Activated CD4-positive, alpha-beta T cell treated with anti-CD3 and anti-CD28 coated beads, Interleukin-2, Interleukin-6, amounts not matched to agents 100 ng/mL and 50 ng/mL, durations not matched to agents 16 hours and 8 hours (primary cell): ENCODE measurements at regions not wholly inside any gene's neighbourhood (a gene's known extent, or its start where the extent isn't known, plus 50 kb on each side); places are given as distances from the start of the nearest gene placed in this dataset.

ENCODE experiments used
- DNase-seq: peaks from one replicate; pipeline ENCODE4 v3.0.0-alpha.2; 2020

GRCh38 chr16:64534180-64534780, 587.6 kb downstream of the CDH11 start:
- no peak for DNase-seq

DNA sequence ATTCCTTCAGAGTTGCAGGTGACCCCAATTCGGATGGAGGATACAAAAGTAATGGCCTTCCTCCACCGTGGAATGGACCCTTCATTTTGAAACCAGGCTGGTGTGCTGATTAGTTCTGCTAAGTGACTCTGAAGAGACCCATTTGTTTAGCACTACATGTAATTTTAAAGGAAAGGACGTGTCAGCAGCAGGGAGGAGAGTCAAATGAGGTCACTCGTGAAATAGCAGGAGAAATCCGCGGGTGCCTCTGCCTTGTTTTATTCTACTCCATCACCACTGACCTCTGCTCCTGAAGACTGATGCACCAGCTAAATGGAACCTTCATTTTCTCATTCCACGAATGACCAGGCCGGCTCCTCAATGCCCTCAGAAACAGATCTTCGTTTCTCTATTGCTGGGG, 589.2 kb downstream of the CDH11 start:
- no peak for DNase-seq

- DNase-seq: no peak
Measured at GRCh38 chr16:64532117-64532516, 589.7 kb downstream of the CDH11 start.

GRCh38 chr16:64531401-64531800, 590.5 kb downstream of the CDH11 start:
- no peak for DNase-seq

GRCh38 chr16:64522548-64522947, 599.3 kb downstream of the CDH11 start:
- DNase-seq: no peak

GRCh38 chr16:64513871-64514270, 608.0 kb downstream of the CDH11 start:
- no peak for DNase-seq

GRCh38 chr16:64507240-64508024, 614.4 kb downstream of the CDH11 start:
- DNase-seq: no peak

GRCh38 chr16:64499211-64499610, 622.7 kb downstream of the CDH11 start:
- DNase-seq: no peak

DNA sequence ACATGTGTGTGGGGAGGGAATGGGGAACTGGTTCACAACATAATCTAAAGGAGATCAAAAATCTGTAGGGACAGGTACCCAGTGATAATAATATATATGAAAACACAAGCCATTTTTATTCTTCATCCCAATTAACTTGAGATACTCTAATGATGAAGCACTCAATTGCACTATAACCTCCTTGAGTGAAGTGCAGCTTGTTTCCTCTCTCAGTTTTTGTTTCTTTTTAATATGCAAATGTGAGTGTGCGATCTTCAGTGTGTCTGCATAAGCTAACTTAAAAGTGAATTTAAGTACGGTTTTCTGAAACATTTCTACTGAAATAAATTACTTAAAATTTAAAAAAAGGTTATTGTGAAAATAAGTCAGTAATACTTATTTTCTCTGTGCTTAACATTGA, 623.5 kb downstream of the CDH11 start:
- DNase-seq: no peak

- no peak for DNase-seq
Measured at GRCh38 chr16:64493709-64494108, 628.2 kb downstream of the CDH11 start.

DNA sequence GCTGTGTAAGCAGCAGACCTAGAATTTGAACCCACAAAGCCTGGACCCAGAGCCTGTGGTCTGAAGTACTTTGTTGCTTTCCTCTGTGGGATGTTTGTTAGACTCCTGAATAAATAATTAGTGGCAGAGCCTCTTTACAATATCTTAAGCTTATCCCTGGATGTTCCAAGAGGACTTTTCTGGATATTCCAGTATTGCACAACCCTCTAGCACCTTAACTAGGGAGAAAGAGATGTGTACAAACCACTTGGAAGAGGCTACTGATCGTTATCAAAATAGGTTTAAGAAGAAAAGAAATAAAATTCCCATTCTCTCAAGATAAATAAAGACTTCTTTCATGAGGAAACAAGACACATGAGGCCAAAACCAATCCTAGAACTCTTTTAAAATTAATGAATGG, 632.4 kb downstream of the CDH11 start:
- no peak for DNase-seq

GRCh38 chr16:64486561-64486960, 635.3 kb downstream of the CDH11 start:
- no peak for DNase-seq

GRCh38 chr16:64481497-64481896, 640.4 kb downstream of the CDH11 start:
- DNase-seq: no peak

DNA sequence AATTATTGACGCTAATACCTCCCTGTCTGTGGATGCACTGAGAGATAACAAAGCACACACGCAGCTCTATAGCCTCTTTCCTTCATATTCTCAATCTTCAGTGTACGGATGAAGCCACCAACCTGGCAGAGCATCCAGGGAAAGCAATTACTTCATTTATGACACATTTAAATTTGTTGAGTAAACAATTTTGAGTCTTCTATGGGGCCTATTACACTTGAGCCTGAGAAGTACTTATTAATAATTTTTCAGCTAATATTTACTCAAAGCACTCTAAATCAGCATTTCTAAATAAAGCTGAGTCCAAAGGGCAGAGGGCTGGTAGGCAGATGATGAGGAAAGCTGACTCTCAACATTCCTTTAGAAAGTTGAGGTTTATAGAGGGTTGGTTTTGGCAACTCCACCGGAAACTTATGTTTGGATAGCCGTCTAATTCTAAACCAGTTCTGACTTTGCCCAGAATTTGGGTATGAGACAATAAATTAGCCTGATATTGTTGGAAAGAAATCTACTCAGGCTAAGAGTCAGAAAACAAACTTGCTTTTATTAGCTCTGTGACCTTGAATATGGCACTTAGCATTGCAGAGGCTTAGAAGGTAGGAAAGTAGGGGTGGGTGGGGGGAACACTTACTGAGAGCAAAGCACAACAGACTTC, 643.5 kb downstream of the CDH11 start:
- DNase-seq: no peak

DNA sequence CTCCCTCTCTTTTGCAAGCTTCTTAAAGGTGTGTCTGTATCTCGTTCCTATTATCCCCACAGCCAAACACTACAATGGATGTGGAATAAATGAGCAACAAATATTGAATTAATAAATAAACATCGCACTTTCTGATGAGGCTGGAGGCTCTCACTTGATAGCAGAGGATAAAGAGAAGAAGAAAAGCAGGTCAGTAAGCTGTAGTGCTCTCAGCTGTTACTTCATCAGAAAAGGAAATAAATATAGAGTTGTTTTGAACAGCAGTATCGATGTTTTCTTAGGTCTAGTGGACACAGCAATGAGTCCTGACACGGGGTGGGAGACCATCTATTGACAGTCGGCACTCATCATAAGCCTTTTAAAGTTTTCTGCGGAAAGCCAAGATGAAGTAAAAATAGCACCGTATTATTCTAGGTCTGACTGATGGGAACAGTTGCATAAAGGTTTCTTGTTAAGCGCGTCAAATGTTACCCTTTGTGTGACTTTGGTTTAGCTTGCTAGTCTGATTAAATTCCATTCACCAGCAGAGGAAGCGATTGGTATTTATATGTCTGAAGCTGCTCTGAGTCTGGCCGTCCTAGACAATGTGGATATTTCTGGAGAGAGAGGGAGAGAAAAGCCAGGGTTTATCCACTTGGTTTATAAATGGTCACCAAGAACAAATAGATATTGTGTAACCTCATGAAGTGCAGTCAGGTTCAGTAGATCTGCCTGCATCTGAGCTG, 646.1 kb downstream of the CDH11 start:
- no peak for DNase-seq

GRCh38 chr16:64470916-64471315, 650.9 kb downstream of the CDH11 start:
- DNase-seq: no peak

GRCh38 chr16:64469906-64470702, 651.8 kb downstream of the CDH11 start:
- no peak for DNase-seq

- no peak for DNase-seq
Measured at GRCh38 chr16:64469351-64469750, 652.5 kb downstream of the CDH11 start.

DNA sequence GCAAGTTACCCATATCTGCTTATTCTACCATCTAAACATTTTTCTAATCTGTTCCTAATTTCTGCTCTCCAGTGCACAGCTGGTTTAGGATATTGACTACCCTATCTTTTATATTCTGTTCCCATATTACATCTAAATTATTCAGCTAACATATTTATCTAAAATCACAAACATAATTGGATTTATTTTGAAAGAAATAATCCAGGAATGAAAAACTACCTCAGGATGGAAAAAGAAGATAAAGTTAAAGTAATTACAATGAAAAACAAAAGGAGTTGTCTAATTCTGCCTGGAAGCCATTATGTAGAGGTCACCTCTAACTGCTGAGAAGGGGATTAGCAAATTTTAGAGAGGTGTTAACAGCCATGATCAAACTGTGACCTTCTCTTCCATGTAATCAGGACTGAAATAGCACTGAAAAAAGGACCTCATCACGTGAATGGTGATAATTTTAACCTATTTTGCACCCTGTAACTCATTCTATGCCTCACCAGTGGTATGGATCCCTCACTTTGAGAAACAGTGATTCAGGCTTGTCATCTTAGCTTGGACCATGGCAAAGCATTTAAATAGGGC, 653.3 kb downstream of the CDH11 start:
- no peak for DNase-seq

- no peak for DNase-seq
Measured at GRCh38 chr16:64459821-64460220, 662.0 kb downstream of the CDH11 start.

DNA sequence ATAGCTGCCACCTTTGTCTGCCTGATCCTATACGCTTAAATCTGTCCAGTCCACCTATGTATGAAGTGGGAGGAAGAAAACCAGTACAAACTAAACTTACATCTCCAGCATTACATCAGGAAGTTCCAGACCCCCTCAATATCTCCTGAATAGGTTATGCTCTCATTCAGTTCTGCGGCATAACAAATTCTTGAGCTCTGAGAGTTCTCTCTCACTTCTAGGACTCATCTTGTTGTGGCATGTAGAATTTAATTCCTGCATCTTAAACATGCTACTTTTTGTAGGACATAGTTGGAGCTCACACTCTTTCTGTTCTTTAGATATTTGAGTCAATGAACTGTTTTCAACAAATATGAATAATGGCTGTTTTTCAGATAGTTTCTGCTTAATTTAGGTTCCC, 662.5 kb downstream of the CDH11 start:
- no peak for DNase-seq

DNA sequence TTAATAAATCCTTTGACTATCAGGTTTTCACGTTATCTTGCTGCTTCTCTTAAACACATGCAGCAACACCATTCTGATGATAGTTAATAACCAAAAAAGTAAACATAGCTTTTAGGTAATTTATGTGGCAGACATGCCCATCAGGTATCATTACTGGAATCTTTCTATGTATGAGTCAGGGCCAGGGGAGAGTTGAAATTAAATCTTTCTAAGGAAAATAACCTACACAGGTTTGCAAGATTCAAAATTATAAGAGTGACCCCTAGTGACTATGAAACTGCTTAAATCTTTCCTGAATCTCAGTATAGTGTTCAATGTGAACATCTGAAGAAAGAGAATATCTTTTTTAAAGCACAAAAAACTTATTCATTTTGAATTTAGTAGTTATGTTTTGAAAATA, 666.6 kb downstream of the CDH11 start:
- no peak for DNase-seq
